ENCODE measurements at regions not wholly inside any gene's neighbourhood (a gene's known extent, or its start where the extent isn't known, plus 50 kb on each side); places are given as distances from the start of the nearest gene placed in this dataset.

- POLR2A ChIA-PET: no interaction called here
- Histone ChIP-seq H3K9ac (ENCODE audit: control insufficient read depth, insufficient read depth, low read length) (no peak overlapping the region), H3K4me2 (ENCODE audit: control insufficient read depth, insufficient read depth) (no peak overlapping the region), H3K27ac (ENCODE audit: control insufficient read depth, insufficient read depth) (no peak overlapping the region), H3K36me3 (ENCODE audit: control insufficient read depth in 2 of 2, insufficient read depth in 2 of 2, low read length in 1 of 2) (no peaks in the 10 kb centered on the region), H3K4me3 (no peak overlapping the region), H4K20me1 (ENCODE audit: control insufficient read depth, insufficient read depth) (no peaks in the 10 kb centered on the region), H3K27me3 (replicated peaks in 1 of 2; ENCODE audit: control insufficient read depth in 2 of 2, insufficient read depth in 2 of 2, low read length in 1 of 2) (no peaks in the 10 kb centered on the region), H3K4me1 (ENCODE audit: control insufficient read depth, insufficient read depth, low read length) (no peaks in the 10 kb centered on the region), H3K79me2 (ENCODE audit: control insufficient read depth, insufficient read depth, low read length) (no peaks in the 10 kb centered on the region), H3K9me3 (replicated peaks; ENCODE audit: control insufficient read depth, insufficient read depth, low read length) (no peaks in the 10 kb centered on the region), H2AFZ (ENCODE audit: control insufficient read depth, low read depth, low read length) (no peak overlapping the region)
- in situ Hi-C loops (cut with MboI) (no loop called here), intact Hi-C loops (cut with micrococcal nuclease; ENCODE audit: unreplicated experiment) (no loop called here)
- RAD21 ChIA-PET (ENCODE audit: unreplicated experiment): no interaction called here
- no peak for ATAC-seq
- WGBS (ENCODE audit: insufficient coverage, insufficient replicate concordance, low lambda C conversion rate, missing lambda C conversion rate): 11% methylated on average over 5 of the region's 5 CpGs
- BruUV-seq (replicated peaks): no TSS peak
- FAIRE-seq: no peak
- TF ChIP-seq HDGF (IDR thresholded peaks at IDR 0.05) (no peak), ZNF24 (IDR thresholded peaks at IDR 0.05) (no peak), ZBTB11 (CRISPR knock-in tag; IDR thresholded peaks at IDR 0.05) (no peak), BCL3 (IDR thresholded peaks at IDR 0.05; ENCODE audit: borderline replicate concordance, insufficient read depth, low read depth, low read length, poor library complexity, severe bottlenecking) (no peak), HDAC6 (IDR thresholded peaks at IDR 0.05; ENCODE audit: unreplicated experiment) (no peak), RELA (IDR thresholded peaks at IDR 0.05; ENCODE audit: borderline replicate concordance, partially characterized antibody) (no peak), RB1 (IDR thresholded peaks at IDR 0.05; ENCODE audit: borderline replicate concordance) (no peak), RELB (IDR thresholded peaks at IDR 0.05; ENCODE audit: low read depth) (no peak), MYC (IDR thresholded peaks at IDR 0.05; ENCODE audit: insufficient read depth, insufficient read length, insufficient replicate concordance, low read length, severe bottlenecking) (no peak)
- DNase-seq (ENCODE audit: low read depth, low spot score): no peak
- CTCF ChIA-PET: no interaction called here
- SMC1A ChIA-PET (ENCODE audit: uncharacterized antibody, unreplicated experiment): interaction anchor here (0.6 kb wide), 1 partner anchor 472 kb away, joined by 3 read pairs; no protein-coding TSS in a partner anchor
Measured at GRCh38 chr16:62386411-62386810, 350.2 kb upstream of the CDH8 start.
